Activated CD8-positive, alpha-beta memory T cell treated with anti-CD3 and anti-CD28 coated beads for 48 hours (primary cell): ENCODE measurements at regions not wholly inside any gene's neighbourhood (a gene's known extent, or its start where the extent isn't known, plus 50 kb on each side); places are given as distances from the start of the nearest gene placed in this dataset.

Experiments
- DNase-seq, 3 experiments: peaks; one replicate each; pipeline ENCODE4 v3.0.0-alpha.2; 2020; ENCODE audit warnings: low read depth in 2 of 3, low spot score in 2 of 3

GRCh38 chr14:97027256-97027999 lies 230.2 kb downstream of the VRK1 start:
- DNase-seq: no peak

- no peak for DNase-seq
Measured at GRCh38 chr14:97028382-97028781, 231.2 kb downstream of the VRK1 start.

GRCh38 chr14:97029800-97030199 lies 232.6 kb downstream of the VRK1 start:
- DNase-seq: no peak

GRCh38 chr14:97031530-97031929 lies 234.3 kb downstream of the VRK1 start:
- DNase-seq: no peak

GRCh38 chr14:97033556-97034081 lies 236.4 kb downstream of the VRK1 start:
- no peak for DNase-seq

- no peak for DNase-seq
Measured at GRCh38 chr14:97036086-97036852, 239.1 kb downstream of the VRK1 start.

GRCh38 chr14:97039717-97040363 lies 242.7 kb downstream of the VRK1 start:
- no peak for DNase-seq

GRCh38 chr14:97046967-97047366 lies 249.8 kb downstream of the VRK1 start:
- DNase-seq: no peak

- no peak for DNase-seq
Measured at GRCh38 chr14:97052001-97052400, 254.8 kb downstream of the VRK1 start.

GRCh38 chr14:97053941-97054340 lies 256.8 kb downstream of the VRK1 start:
- no peak for DNase-seq

GRCh38 chr14:97055355-97055754 lies 258.2 kb downstream of the VRK1 start:
- DNase-seq: no peak

GRCh38 chr14:97056086-97056485 lies 258.9 kb downstream of the VRK1 start:
- no peak for DNase-seq

- DNase-seq: no peak
Measured at GRCh38 chr14:97057238-97058073, 260.3 kb downstream of the VRK1 start.

- no peak for DNase-seq
Measured at GRCh38 chr14:97058074-97058467, 260.9 kb downstream of the VRK1 start.

GRCh38 chr14:97058589-97058988 lies 261.4 kb downstream of the VRK1 start:
- no peak for DNase-seq

- DNase-seq: no peak
Measured at GRCh38 chr14:97061198-97061597, 264.0 kb downstream of the VRK1 start.

- DNase-seq: no peak
Measured at GRCh38 chr14:97061714-97062113, 264.5 kb downstream of the VRK1 start.

GRCh38 chr14:97065305-97066067 lies 268.3 kb downstream of the VRK1 start:
- no peak for DNase-seq

GRCh38 chr14:97066068-97066899 lies 269.1 kb downstream of the VRK1 start:
- no peak for DNase-seq
